CD4-positive, alpha-beta T cell treated with Interleukin-10 for 1 hour (primary cell): ENCODE measurements at regions not wholly inside any gene's neighbourhood (a gene's known extent, or its start where the extent isn't known, plus 50 kb on each side); places are given as distances from the start of the nearest gene placed in this dataset.
"Not testable (repeated sequence)": the region's sequence is repeated elsewhere in the genome, so short reads cannot be mapped to it uniquely, and the experiment has no call there.

ENCODE experiments used
- DNase-seq: peaks from one replicate; pipeline ENCODE4 v3.0.0-alpha.2; 2020

DNA sequence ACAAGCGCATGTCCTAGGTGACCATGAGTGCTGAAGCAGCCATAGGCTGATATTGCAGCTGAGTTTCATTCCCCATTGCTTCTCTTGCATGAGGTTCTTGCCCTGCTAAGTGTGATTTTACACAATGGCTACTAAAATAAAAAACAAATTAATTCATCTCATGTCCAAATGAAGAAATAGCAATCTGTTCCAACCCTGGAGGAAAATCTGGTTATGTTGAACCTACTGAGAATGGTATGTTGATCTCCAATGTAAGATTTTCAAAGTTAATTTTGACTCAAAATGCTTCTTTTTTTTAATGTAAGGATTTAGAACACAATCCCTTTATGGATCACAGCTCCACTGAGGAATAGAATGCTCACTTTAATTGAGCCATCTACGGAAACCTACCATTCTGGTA is 254.2 kb upstream of the CRBN start:
- DNase-seq = no peak

DNA sequence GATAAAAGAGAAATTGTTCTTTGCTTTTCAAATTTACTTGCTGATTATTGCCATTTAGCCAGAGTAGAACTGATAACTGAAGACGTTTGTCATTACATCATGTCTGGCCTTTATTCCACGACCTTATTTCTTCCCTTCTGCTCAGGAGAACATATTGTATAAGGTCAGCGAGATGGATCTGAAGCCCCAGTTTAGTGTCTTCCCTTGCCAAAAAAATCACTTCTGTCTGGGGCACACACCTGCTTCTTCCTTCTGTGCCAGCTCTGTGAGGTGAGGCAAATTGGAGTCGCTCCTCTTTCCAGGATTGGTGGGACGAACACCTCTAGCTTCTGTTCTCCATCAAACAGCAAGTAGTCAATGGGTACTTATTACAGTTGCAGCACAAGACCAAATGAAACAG is 250.3 kb upstream of the CRBN start:
- DNase-seq = no peak

DNA sequence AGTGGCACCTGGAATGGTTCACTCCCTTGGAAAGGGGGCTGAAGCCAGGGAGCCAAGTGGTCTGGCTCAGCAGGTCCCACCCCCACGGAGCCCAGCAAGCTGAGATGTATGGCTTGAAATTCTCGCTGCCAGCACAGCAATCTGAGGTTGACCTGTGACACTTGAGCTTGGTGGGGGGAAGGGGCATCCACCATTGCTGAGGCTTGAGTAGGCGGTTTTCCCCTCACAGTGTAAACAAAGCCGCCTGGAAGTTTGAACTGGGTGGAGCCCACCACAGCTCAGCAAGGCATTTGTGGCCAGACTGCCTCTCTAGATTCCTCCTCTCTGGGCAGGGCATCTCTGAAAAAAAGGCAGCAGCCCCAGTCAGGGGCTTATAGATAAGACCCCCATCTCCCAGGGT is 228.2 kb upstream of the CRBN start:
- DNase-seq = not testable (repeated sequence)

DNA sequence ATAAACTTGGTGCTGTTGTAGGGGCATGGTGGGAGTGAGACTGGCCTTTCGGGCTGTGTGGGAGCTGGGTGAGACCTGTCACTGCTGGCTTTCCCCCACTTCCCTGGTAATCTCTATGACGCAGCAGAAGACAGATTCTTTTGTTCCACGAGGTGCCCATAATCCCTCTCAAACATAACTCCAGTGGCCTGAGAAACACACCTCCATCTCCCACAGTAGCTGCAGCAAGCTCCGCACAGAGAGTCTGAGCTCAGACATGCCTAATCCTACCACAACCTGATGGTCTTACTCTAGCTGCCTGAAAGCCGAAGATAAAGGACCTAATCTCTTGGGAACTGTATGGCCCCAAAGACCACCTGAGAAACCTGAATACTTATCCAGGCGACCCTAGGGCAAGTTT is 225.6 kb upstream of the CRBN start:
- DNase-seq = no peak

DNA sequence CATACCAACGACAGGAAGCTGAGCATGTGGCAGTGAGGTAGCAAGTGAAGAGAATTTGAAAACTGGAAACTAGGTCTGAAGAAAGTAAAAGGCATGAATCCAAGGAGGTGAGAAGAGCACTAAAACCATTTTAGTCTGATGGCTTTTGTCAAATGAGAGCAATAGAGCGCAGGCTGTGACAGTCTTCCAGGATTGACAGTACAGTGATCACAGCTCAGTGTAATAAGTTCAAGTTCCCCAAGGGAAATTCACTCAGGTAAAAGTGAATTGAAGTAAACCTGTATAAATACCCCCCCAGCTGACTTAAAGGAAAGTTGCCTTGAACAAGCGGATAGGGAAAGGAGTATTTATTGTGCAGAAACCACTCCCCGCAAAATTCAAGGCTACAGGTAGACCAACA is 224.2 kb upstream of the CRBN start:
- DNase-seq = no peak

DNA sequence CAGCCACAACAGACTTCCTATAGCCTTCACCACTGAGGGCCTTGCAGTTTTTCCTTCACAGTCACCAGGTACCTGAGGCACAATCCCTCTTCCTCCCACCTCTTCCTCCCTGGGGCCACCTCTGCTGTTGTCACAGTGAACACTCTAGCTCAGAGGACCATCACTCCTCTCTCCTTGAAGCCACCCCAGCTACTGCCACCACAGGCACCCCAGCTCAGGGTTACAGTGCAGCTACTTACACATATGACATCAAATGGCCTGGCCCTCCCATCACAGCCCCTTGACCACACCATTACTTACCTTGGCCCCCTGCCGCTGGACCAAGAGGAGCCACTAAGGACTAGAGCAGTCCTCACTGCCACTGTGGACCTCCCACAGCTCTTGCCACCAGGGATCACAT is 213.5 kb upstream of the CRBN start:
- DNase-seq = no peak

DNA sequence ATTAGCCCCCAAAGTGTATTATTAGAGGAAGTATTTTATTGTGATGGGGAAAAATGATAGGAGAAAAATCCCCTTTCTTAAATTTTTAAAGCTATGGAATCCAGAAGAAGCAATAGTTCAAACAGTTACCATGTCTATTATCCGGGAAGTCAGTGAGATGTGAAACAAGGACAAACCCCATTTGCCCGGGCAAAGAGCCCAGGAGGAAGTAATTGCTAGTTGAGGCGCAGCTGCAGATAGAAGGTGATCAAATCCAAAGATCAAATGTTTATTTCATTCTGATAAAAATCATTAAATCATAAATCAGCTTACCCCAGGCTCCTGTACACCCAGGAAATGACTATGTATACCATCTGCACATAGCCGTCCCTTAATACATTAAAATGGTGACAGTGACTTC is 204.0 kb upstream of the CRBN start:
- no peak for DNase-seq

DNA sequence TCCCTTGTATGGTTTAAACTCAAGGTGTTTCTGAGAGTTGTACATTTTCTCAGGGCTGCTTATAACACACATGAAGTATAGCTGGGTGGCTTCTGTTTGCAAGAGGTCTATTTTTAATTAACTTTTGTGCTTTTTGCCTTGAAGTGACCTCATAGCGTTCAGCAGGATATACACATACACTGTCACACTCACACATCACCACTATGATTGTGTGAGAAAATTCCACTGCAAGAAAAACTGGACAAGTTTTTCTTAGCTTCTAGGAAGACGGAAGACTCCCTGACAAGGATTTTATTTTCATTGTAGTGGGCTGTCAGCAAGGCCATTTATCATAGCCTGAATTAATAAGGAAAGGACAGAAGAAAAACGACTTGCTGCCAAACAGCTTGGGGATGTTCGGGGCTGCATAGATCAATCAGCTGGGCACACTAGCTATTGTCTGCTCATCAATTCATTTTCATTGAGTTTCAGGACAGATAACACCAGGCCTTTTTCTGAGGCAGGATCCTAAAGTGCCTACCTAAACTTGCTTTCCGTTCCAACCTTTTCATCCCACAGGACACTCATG is 192.8 kb upstream of the CRBN start:
- DNase-seq = no peak

DNA sequence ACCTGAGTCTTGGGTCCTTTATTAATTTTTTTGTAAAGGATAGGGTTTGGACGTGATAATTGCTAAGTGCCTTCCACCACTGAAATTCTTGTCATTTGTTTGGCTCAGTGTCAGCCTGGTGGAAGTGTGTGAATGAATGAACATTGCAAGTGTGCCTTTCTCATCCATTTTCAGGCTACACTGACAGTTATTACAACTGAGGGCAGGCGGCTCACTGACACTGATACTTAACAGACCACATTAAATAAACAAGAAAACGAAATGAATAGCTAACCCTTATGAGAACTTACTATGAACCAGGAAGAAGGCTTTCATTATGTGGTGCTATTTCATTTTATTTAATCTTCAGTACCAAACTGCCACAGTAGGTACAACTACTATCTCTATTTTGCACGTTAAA is 188.8 kb upstream of the CRBN start:
- no peak for DNase-seq

DNA sequence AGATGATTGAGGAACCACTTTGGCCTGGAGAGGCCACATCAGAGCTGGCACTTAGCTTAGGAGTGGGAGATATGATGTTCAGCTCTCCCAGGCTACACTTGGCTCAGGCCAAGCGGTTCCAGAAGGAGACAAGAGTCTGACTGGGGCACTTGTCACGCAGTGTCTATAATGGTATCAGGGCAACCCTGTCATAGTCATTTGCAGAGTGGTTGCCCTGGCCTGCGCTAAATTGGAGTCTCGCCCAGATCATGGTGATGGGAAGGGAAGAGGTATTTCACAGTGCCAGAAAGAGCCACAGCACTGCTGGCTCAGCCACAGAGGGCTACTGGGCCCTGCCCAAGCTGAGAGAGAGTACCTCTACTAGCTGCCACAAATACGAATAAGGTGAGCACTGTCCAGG is 186.9 kb upstream of the CRBN start:
- DNase-seq = no peak

DNA sequence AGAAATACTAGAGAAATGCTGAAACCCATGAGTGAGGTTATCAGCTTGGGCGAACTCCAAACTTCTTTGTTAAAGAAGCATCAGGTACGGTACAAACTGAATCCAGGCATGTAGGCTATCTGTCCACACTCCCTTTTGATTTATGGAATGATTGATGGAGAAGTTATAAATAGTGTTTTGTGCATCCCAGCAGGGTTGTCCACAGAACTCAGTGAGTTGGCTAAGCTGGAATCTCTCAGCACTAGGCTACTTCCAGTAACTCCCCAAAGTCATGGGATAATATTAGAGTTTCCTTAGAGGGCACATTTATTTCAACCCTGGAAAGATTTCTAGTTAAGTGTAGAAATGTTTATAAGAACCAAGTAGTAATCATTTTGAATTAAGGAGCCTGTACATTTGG is 186.2 kb upstream of the CRBN start:
- no peak for DNase-seq

DNA sequence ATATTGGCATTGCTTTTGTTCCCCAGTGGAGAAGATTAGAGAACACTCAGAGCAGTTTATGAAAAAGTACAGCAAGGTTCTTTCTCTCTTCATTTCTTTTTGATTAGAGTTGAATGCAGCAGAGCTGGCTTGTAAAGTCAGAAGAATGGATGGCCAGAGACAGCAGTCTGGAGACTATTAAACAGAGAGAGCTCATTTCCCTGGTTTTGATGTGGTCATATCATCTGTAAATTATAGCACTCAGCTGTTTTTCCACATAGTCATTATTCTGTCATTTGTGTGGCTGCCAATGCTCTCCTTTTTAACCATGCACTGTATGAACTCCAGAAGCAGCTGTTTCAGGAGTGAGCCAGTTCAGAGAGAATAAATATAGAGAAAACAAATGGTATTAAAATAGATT is 177.4 kb upstream of the CRBN start:
- no peak for DNase-seq

DNA sequence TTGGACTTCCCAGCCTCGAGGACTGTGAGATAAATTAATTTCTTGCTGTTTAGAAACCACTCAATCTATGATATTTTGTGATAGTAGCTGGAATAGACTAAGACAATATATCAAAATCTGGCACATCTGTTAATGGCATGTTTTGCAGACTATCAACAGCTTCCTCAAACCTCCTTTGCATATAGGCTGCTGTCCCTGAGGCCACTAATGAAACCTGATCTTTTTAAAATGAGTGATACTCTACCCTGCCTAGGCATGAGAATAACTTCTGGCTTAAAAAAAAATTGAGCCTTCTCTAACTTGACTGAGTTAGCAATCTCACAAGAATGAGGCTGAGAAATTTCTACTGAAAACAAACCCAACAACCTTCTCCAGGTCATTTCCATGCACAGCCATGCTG is 176.0 kb upstream of the CRBN start:
- DNase-seq = no peak

DNA sequence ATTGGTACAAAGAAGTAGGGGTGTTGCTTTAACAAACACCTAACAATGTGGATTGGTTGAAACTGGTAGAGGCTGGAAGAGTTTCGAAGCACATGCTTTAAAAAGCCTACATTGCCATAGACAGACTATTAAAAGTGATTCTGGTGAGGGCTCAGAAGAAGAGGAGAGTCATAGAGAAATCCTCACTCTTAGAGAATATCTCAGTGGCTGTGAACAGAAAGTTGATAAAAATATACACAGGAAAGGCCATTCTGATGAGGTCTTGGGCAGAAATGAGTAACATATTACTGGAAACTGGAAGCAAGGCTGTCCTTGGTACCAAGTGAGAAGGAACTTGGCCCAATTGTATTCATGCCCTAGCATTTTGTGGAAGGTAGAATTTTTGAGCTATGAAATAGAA is 173.7 kb upstream of the CRBN start:
- DNase-seq = no peak

DNA sequence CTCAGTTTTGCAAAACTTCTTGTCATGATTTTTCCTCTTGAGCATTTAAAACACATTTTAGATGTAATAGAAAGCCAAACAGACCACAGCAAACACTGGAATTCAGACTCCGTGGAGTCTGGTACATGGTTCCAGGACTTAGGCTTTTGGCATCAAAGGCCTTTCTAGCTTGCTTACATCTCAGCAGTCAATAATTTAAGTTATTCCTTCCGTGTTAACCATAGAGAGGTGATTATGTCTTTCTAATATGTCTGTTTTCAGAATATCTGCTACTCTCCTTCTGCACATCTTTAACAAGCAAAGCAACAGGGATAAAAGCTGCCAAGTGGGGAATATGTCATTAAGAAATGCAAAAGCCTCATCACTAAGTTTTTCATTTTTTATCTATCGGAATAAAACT is 171.7 kb upstream of the CRBN start:
- no peak for DNase-seq

DNA sequence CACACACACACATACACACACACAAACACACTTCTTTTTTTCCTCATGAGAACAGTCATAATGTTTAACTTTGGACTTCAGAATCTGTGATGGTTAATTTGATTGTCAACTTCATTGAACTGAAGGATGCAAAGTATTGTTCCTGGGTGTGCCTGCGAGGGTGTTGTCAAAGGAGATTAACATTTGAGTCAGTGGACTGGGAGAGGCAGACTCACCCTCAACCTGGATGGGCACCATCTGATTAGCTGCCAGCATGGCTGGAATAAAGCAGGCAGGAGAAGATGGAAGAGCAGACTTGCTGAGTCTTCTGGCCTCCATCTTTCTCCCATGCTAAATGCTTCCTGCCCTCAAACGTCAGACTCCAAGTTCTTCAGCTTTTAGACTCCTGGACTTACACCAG is 167.6 kb upstream of the CRBN start:
- DNase-seq = not testable (repeated sequence)

DNA sequence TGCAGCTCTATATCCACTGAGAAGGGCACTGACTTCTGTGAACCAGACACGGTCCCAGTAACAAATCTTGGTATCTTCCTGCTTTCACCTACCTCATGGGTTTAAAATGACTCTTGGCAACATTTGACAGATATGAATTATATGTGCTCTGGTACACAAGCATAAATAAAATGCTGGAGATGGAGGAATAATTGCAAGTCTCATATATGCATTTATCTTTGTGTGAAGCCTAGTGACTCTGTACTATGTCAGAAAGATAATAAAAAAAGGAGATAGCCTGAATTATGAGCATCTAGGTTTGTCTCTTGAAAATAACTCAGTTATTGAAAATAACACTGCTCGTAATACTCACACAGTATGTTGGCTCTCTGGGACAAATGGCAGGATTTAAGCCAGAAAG is 167.1 kb upstream of the CRBN start:
- no peak for DNase-seq

DNA sequence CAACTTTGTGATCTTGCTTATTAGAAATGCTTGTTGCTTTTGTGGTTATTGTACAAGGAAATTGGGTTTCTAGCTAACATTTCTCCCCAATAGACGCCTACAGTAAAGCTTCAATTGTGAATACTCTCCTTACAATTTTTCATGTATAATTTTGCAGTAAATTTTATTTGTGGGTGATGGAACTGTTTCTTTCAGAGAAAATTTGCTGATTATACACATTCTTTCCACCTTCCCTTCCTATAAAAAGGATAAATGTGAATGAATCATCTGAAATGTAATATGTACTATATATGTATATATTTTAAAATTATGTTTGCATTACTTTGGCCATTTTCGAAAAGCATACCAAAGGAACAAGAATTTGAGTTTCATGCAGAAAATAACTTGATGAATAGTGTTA is 162.7 kb upstream of the CRBN start:
- no peak for DNase-seq

DNA sequence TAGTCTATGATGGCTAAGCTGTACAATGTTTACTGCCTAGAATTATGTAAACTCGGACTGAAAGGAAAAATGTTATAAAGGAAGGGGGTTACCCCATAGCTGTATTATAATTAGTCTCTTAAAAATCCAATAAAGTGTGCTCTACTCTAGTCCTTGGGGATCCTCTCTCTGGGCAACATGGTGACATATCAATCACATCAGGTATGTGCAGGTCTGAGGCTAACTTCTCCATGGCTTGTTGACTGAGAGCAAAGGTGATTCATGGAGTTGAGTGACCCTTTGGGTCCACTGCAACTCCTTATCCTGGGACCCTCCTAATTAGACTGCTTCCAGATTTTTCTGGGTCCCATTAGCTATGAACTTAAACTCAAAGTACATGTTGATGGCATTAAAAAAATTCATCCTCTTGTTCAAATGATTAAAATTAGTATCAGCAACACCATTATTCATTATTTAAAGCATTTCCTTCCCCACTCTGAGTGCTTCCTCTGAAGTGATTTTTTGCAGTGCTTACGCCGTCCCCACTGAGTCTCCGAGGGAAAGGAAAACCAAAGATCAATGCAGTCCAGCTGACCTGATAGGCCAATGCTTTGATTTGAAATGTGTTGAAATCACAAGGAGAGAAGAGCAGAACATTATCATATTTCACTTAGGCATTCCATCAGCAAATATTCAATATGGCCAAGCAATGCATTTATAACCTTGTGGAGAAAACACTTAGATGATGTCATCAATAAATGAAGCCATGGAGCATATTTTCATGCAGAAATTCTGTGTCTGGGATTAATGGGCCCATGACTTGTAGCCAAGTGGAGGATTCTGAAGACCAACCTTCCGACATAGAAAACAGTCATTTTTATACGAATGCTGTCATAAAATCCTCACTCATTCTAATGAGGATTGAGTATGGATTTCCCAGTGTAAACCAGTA is 161.7 kb upstream of the CRBN start:
- DNase-seq = no peak

DNA sequence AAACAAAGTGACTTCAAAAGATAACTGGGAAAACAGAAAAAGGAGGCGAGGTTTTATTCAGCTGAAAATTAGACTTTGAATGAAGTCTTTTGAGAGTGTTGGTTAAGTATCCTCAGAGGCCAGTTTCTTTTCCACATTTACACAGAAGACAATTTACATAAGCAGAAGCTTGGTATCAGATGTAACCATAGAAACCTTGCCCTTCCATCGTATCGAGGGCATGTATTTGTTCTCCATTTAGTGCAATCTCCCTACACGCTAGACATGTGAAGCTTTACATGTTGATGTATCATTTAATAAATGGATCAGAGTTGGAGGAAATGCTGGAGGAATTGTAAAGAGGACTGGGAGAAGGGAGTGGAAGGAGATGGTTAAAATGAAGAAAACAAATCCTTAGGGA is 161.0 kb upstream of the CRBN start:
- no peak for DNase-seq

DNA sequence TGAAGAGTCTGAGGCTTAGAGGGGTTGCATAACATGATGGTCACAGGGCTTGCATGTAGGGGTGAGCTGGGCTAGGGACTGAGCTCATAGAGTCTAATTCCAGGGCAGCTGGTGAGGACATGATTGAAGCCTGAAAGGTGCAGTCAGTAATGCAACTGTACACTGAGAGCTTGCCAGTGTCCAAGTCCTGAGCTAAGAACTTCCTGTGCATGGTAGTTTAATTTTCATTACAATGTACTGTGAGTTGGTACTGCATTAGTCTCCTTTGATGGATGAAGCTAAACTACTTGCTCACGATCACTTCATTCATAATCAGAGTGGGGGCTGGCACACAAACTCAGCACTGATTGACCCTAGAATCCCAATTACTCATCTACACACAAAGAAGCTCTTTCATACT is 156.4 kb upstream of the CRBN start:
- no peak for DNase-seq

DNA sequence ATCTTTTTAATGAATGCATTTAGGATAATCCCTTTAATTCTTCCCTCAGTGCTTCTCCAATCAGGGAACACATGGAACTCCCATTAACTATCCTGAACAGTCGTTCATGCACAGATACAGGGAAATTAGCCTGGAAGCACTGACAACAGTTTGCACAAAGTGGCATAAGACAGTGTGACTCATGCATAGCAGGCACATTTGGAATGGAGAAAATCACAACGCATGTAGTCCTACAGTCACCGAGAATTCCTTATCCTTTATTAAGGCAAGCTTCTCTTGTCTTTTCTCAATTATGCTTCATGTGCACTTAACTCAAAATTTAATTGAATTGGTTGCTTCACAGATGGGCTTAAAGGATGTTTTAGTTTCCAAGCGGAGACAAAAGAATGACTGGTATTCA is 155.0 kb upstream of the CRBN start:
- DNase-seq = no peak

DNA sequence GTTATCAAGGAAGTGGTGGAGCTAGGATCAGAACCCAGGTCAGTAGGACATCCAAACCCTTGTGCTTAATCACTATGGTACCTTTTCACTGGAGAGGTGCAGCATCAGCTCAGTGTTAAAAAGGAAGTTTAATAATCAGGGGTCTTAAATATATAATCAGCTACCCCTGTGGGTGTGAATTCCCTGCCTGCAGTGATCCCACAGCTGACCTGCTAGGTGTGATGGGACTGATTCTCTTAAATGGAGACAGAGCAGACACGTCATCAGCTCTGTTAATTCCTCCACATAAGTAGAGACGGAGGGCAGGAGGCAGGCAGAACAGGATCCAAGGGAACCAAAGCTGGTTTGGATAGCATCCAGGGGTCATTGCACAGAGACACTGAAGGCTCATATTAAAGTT is 154.1 kb upstream of the CRBN start:
- DNase-seq = no peak

DNA sequence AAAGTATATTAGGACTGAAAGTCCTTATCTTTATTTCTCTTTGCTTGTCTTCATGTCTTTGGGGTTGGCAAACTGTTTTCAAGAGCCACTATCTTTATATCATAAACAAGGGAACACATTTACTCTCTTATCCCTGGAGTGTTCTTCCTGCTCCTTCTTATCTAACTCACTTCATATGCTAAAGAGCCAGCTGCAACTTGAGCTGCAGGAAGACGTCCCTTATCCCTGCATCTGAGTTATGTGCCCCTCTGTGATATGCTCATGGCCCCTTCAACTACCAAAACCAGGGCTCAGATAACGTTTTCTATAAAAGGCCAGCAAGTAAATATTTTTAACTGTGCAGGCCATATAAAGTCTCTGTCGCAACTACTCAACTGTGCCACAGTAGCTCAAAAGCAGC is 137.0 kb upstream of the CRBN start:
- DNase-seq = no peak

DNA sequence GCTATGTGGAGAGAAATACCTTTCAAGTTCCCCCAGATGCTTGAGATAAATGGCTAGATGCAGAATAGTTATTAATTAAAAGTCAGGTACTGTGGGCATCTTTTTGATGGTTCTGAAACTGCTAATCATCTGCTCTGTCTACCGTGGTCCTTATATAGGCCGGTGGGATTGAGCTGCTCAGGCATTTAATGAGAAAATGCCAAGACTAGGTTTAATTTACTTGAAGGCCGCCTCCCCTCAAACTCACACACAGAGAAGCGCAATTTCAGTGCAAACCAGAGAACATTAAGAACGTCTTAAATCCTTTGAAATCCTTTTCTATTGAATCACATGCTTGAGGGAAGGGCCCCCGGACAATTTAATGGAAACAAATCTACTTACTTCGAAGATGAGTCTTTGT is 136.4 kb upstream of the CRBN start:
- DNase-seq = no peak
